WTC11 (cell line): ENCODE measurements at regions not wholly inside any gene's neighbourhood (a gene's known extent, or its start where the extent isn't known, plus 50 kb on each side); places are given as distances from the start of the nearest gene placed in this dataset.

Experiments
- ATAC-seq: fragments of 200-7000 bp; cut with Tn5 transposase; 2 replicates; pipeline ENCODE4 v1.10.0; 2021; ENCODE audit warnings: mild to moderate bottlenecking, moderate library complexity
- CTCF ChIA-PET: fragments of 300-600 bp; sonication (Branson Sonifier 250); formaldehyde crosslinking; loops from one replicate; lab custom pipeline; 2021; ENCODE audit warnings: antibody characterized with exemption; lab: Charles Lee
- POLR2A ChIA-PET: fragments of 350-600 bp; sonication (Branson Sonifier 250); formaldehyde crosslinking; loops from one replicate; lab custom pipeline; 2021; ENCODE audit warnings: antibody characterized with exemption; lab: Charles Lee
- DNase-seq: peaks from one replicate; pipeline ENCODE4 v3.0.0; 2021; ENCODE audit warnings: low spot score
- H3K27ac Mint-ChIP-seq: 2 replicates; pipeline ENCODE4 v1.8.0; 2021; ENCODE audit warnings: mixed read lengths
- H3K27me3 Mint-ChIP-seq: 2 replicates; pipeline ENCODE4 v1.8.0; 2021; ENCODE audit warnings: low read depth, mild to moderate bottlenecking, moderate library complexity, mixed read lengths
- H3K36me3 Mint-ChIP-seq: 2 replicates; pipeline ENCODE4 v1.8.0; 2021; ENCODE audit warnings: mixed read lengths
- H3K4me1 Mint-ChIP-seq: 2 replicates; pipeline ENCODE4 v1.8.0; 2022; ENCODE audit warnings: mixed read lengths
- H3K4me3 Mint-ChIP-seq: 2 replicates; pipeline ENCODE4 v1.8.0; 2021; ENCODE audit warnings: mild to moderate bottlenecking, moderate library complexity, mixed read lengths
- H3K9me3 Mint-ChIP-seq: 2 replicates; pipeline ENCODE4 v1.8.0; 2021; ENCODE audit warnings: mixed read lengths
- AFF4 ChIP-seq: sonication (generic); formaldehyde crosslinking; IDR thresholded peaks from 2 replicates; pipeline ENCODE4 v1.8.1; 2023; ENCODE audit warnings: mild to moderate bottlenecking, missing genetic modification reagents, borderline replicate concordance
- ATF3 ChIP-seq: sonication (generic); formaldehyde crosslinking; conservative IDR thresholded peaks from 2 replicates; pipeline ENCODE4 v1.8.1; 2022; ENCODE audit warnings: mild to moderate bottlenecking, missing genetic modification reagents
- CREB1 ChIP-seq: sonication (generic); formaldehyde crosslinking; IDR thresholded peaks from 2 replicates; pipeline ENCODE4 v1.8.0; 2023; ENCODE audit warnings: mild to moderate bottlenecking, missing genetic modification reagents
- CREM ChIP-seq: sonication (generic); formaldehyde crosslinking; IDR thresholded peaks from 2 replicates; pipeline ENCODE4 v1.8.1; 2022; ENCODE audit warnings: mild to moderate bottlenecking, missing genetic modification reagents, moderate library complexity
- CTCF ChIP-seq: fragments of 200-600 bp; IDR thresholded peaks from 2 replicates; pipeline ENCODE4 v1.8.0; 2022; ENCODE audit warnings: antibody characterized with exemption
- E2F5 ChIP-seq: sonication (generic); formaldehyde crosslinking; IDR thresholded peaks from 2 replicates; pipeline ENCODE4 v1.8.1; 2022; ENCODE audit warnings: mild to moderate bottlenecking, moderate library complexity, missing genetic modification reagents
- ELF4 ChIP-seq: sonication (generic); formaldehyde crosslinking; IDR thresholded peaks from 2 replicates; pipeline ENCODE4 v1.8.1; 2022; ENCODE audit warnings: low read depth, mild to moderate bottlenecking, moderate library complexity, missing genetic modification reagents
- ETV6 ChIP-seq: sonication (generic); formaldehyde crosslinking; IDR thresholded peaks from 2 replicates; pipeline ENCODE4 v1.8.1; 2022; ENCODE audit warnings: mild to moderate bottlenecking, missing genetic modification reagents
- FOXP4 ChIP-seq: sonication (generic); formaldehyde crosslinking; IDR thresholded peaks from 2 replicates; pipeline ENCODE4 v1.8.0; 2022; ENCODE audit warnings: mild to moderate bottlenecking, missing genetic modification reagents
- GABPB1 ChIP-seq: sonication (generic); formaldehyde crosslinking; IDR thresholded peaks from 2 replicates; pipeline ENCODE4 v1.8.1; 2023; ENCODE audit warnings: mild to moderate bottlenecking, missing genetic modification reagents
- GTF2I ChIP-seq: fragments of 250-450 bp; sonication (Bioruptor Pico); conservative IDR thresholded peaks from 2 replicates; pipeline ENCODE4 v1.4.0; 2021; ENCODE audit warnings: mild to moderate bottlenecking
- JAZF1 ChIP-seq: fragments of 250-450 bp; sonication (Bioruptor Pico); IDR thresholded peaks from 2 replicates; pipeline ENCODE4 v1.9.0; 2021; ENCODE audit warnings: moderate library complexity, mild to moderate bottlenecking, inconsistent platforms
- MYBL2 ChIP-seq: sonication (generic); formaldehyde crosslinking; IDR thresholded peaks from 2 replicates; pipeline ENCODE4 v1.8.1; 2023; ENCODE audit warnings: mild to moderate bottlenecking, moderate library complexity, missing genetic modification reagents
- NFE2L1 ChIP-seq: sonication (generic); formaldehyde crosslinking; IDR thresholded peaks from 2 replicates; pipeline ENCODE4 v1.8.1; 2023; ENCODE audit warnings: missing genetic modification reagents
- NR1H2 ChIP-seq: sonication (generic); formaldehyde crosslinking; IDR thresholded peaks from 2 replicates; pipeline ENCODE4 v1.9.0; 2021; ENCODE audit warnings: mild to moderate bottlenecking, moderate library complexity, missing genetic modification reagents
- NR3C1 ChIP-seq: sonication (generic); formaldehyde crosslinking; conservative IDR thresholded peaks from 2 replicates; pipeline ENCODE4 v1.8.1; 2023; ENCODE audit warnings: low read depth, mild to moderate bottlenecking, missing genetic modification reagents
- PRRX2 ChIP-seq: fragments of 250-450 bp; sonication (Bioruptor Pico); IDR thresholded peaks from 2 replicates; pipeline ENCODE4 v1.8.0; 2021; ENCODE audit warnings: mild to moderate bottlenecking
- RELA ChIP-seq: sonication (generic); formaldehyde crosslinking; IDR thresholded peaks from 2 replicates; pipeline ENCODE4 v1.8.1; 2022; ENCODE audit warnings: missing genetic modification reagents, mild to moderate bottlenecking, borderline replicate concordance
- SMAD4 ChIP-seq: sonication (generic); formaldehyde crosslinking; IDR thresholded peaks from 2 replicates; pipeline ENCODE4 v1.8.0; 2022; ENCODE audit warnings: mild to moderate bottlenecking, missing genetic modification reagents
- SP1 ChIP-seq: sonication (generic); formaldehyde crosslinking; conservative IDR thresholded peaks from 2 replicates; pipeline ENCODE4 v1.8.1; 2022; ENCODE audit warnings: missing genetic modification reagents
- TEAD1 ChIP-seq: sonication (generic); formaldehyde crosslinking; IDR thresholded peaks from 2 replicates; pipeline ENCODE4 v1.8.0; 2022; ENCODE audit warnings: mild to moderate bottlenecking, missing genetic modification reagents
- ZBTB21 ChIP-seq: sonication (generic); formaldehyde crosslinking; IDR thresholded peaks from 2 replicates; pipeline ENCODE4 v1.8.1; 2023; ENCODE audit warnings: mild to moderate bottlenecking, missing genetic modification reagents, borderline replicate concordance
- ZNF121 ChIP-seq: sonication (generic); formaldehyde crosslinking; IDR thresholded peaks from 2 replicates; pipeline ENCODE4 v1.8.0; 2023; ENCODE audit warnings: missing genetic modification reagents
- ZNF263 ChIP-seq: sonication (generic); formaldehyde crosslinking; IDR thresholded peaks from 2 replicates; pipeline ENCODE4 v1.8.1; 2022; ENCODE audit warnings: low read depth, mild to moderate bottlenecking, moderate library complexity, missing genetic modification reagents
- ZNF317 ChIP-seq: sonication (generic); formaldehyde crosslinking; IDR thresholded peaks from 2 replicates; pipeline ENCODE4 v1.8.1; 2023; ENCODE audit warnings: low read depth, mild to moderate bottlenecking, moderate library complexity, missing genetic modification reagents, borderline replicate concordance
- ZSCAN18 ChIP-seq: fragments of 250-450 bp; sonication (Bioruptor Pico); IDR thresholded peaks from 2 replicates; pipeline ENCODE4 v2.1.2; 2022; ENCODE audit warnings: mild to moderate bottlenecking, moderate library complexity

GRCh38 chr1:96187020-96187419 lies 534.6 kb upstream of the PTBP2 start (continued):
- TF ChIP-seq ATF3 (CRISPR knock-in tag) (no peak), TEAD1 (no peak), SMAD4 (CRISPR knock-in tag) (no peak), MYBL2 (CRISPR knock-in tag) (no peak), AFF4 (CRISPR knock-in tag) (no peak), PRRX2 (no peak), E2F5 (CRISPR knock-in tag) (no peak), ZNF121 (CRISPR knock-in tag) (no peak), ZBTB21 (CRISPR knock-in tag) (no peak), CTCF (no peak), ZSCAN18 (no peak), SP1 (CRISPR knock-in tag) (no peak)

- Mint-ChIP-seq H3K9me3 (peaks cover 44% of the 10 kb centered on the region), H3K27me3 (no peaks in the 10 kb centered on the region; the same call in 1 of the 2 replicates), H3K27ac (no peak overlapping the region), H3K4me3 (no peak overlapping the region), H3K4me1 (peaks cover 14% of the 10 kb centered on the region), H3K36me3 (peaks cover 42% of the 10 kb centered on the region)
- ChIA-PET POLR2A (no interaction called here), CTCF (no interaction called here)
- DNase-seq (no peak), ATAC-seq (no peak)
- TF ChIP-seq JAZF1 (no peak), RELA (CRISPR knock-in tag) (no peak), CREB1 (CRISPR knock-in tag) (no peak), ZNF317 (CRISPR knock-in tag) (peak; percentile 93), CREM (CRISPR knock-in tag) (no peak), ZBTB21 (CRISPR knock-in tag) (no peak), NFE2L1 (CRISPR knock-in tag) (no peak)
Measured at GRCh38 chr1:96191165-96191564, 530.4 kb upstream of the PTBP2 start.

GRCh38 chr1:96206451-96206850 lies 515.1 kb upstream of the PTBP2 start:
- no peak overlapping the region for H3K4me3 Mint-ChIP-seq
- peaks cover 3% of the 10 kb centered on the region for H3K9me3 Mint-ChIP-seq
- POLR2A ChIA-PET = no interaction called here
- CTCF ChIA-PET = no interaction called here
- peak; percentile 68 for ATAC-seq
- H3K27me3 Mint-ChIP-seq = peaks cover 20% of the 10 kb centered on the region
- no peaks in the 10 kb centered on the region for H3K4me1 Mint-ChIP-seq
- no peak for DNase-seq
- no peak overlapping the region for H3K27ac Mint-ChIP-seq
- no peaks in the 10 kb centered on the region; the same call in 1 of the 2 replicates for H3K36me3 Mint-ChIP-seq
- TF ChIP-seq ETV6 (CRISPR knock-in tag) (no peak), GABPB1 (no peak), ZNF317 (CRISPR knock-in tag) (no peak), ZNF263 (CRISPR knock-in tag) (no peak), NR1H2 (CRISPR knock-in tag) (no peak), NR3C1 (CRISPR knock-in tag) (no peak), GTF2I (no peak), ELF4 (CRISPR knock-in tag) (no peak), FOXP4 (CRISPR knock-in tag) (no peak)
